Nephron progenitor cell (in vitro differentiated cells): ENCODE measurements at regions not wholly inside any gene's neighbourhood (a gene's known extent, or its start where the extent isn't known, plus 50 kb on each side); places are given as distances from the start of the nearest gene placed in this dataset.

Experiments used
- DNase-seq: peaks from one replicate; pipeline ENCODE4 v3.0.0; 2021
- H3K27ac Mint-ChIP-seq: 2 replicates; pipeline ENCODE4 v1.8.0; 2021; ENCODE audit warnings: mild to moderate bottlenecking, moderate library complexity, mixed read lengths
- H3K27me3 Mint-ChIP-seq: 2 replicates; pipeline ENCODE4 v1.8.0; 2021; ENCODE audit warnings: mild to moderate bottlenecking, low read depth, mixed read lengths; ENCODE audit not compliant: poor library complexity
- H3K36me3 Mint-ChIP-seq: 2 replicates; pipeline ENCODE4 v1.8.0; 2021; ENCODE audit warnings: low read depth, mixed read lengths
- H3K4me1 Mint-ChIP-seq: 2 replicates; pipeline ENCODE4 v1.8.0; 2021; ENCODE audit warnings: mixed read lengths
- H3K4me3 Mint-ChIP-seq: 2 replicates; pipeline ENCODE4 v1.8.0; 2021; ENCODE audit warnings: mild to moderate bottlenecking, moderate library complexity, mixed read lengths
- H3K9me3 Mint-ChIP-seq: 2 replicates; pipeline ENCODE4 v1.8.0; 2021; ENCODE audit warnings: mild to moderate bottlenecking, moderate library complexity, mixed read lengths
- CTCF ChIP-seq: fragments of 200-600 bp; sonication (generic); IDR thresholded peaks from 2 replicates; pipeline ENCODE4 v1.5.0; 2021; ENCODE audit warnings: antibody characterized with exemption

GRCh38 chr3:144390786-144391185, 419.2 kb downstream of the DIPK2A start:
- Mint-ChIP-seq H3K36me3 (no peaks in the 10 kb centered on the region), H3K27ac (no peak overlapping the region), H3K9me3 (no peaks in the 10 kb centered on the region), H3K4me1 (no peaks in the 10 kb centered on the region), H3K4me3 (no peak overlapping the region), H3K27me3 (no peaks in the 10 kb centered on the region)
- no peak for TF ChIP-seq CTCF
- DNase-seq = no peak

- Mint-ChIP-seq H3K36me3 (no peaks in the 10 kb centered on the region), H3K27ac (no peak overlapping the region), H3K27me3 (no peaks in the 10 kb centered on the region), H3K4me1 (no peaks in the 10 kb centered on the region), H3K9me3 (no peaks in the 10 kb centered on the region), H3K4me3 (no peak overlapping the region)
- no peak for TF ChIP-seq CTCF
- no peak for DNase-seq
Measured at GRCh38 chr3:144391236-144391635, 419.6 kb downstream of the DIPK2A start.

GRCh38 chr3:144394032-144394431, 422.4 kb downstream of the DIPK2A start:
- Mint-ChIP-seq H3K27ac (no peak overlapping the region), H3K27me3 (no peaks in the 10 kb centered on the region), H3K36me3 (no peaks in the 10 kb centered on the region), H3K4me3 (no peak overlapping the region), H3K9me3 (peaks cover 9% of the 10 kb centered on the region), H3K4me1 (no peaks in the 10 kb centered on the region)
- no peak for TF ChIP-seq CTCF
- DNase-seq = no peak

GRCh38 chr3:144402430-144402829, 430.8 kb downstream of the DIPK2A start:
- DNase-seq = no peak
- Mint-ChIP-seq H3K36me3 (no peaks in the 10 kb centered on the region), H3K4me3 (no peak overlapping the region), H3K27me3 (no peaks in the 10 kb centered on the region), H3K4me1 (no peaks in the 10 kb centered on the region), H3K9me3 (peaks cover 17% of the 10 kb centered on the region), H3K27ac (no peak overlapping the region)
- TF ChIP-seq CTCF = no peak

- Mint-ChIP-seq H3K27ac (no peak overlapping the region), H3K9me3 (peaks cover 11% of the 10 kb centered on the region), H3K4me1 (no peaks in the 10 kb centered on the region), H3K36me3 (no peaks in the 10 kb centered on the region), H3K4me3 (no peak overlapping the region), H3K27me3 (no peaks in the 10 kb centered on the region)
- DNase-seq = no peak
- no peak for TF ChIP-seq CTCF
Measured at GRCh38 chr3:144403040-144403457, 431.4 kb downstream of the DIPK2A start.

GRCh38 chr3:144407335-144407734, 435.7 kb downstream of the DIPK2A start:
- no peaks in the 10 kb centered on the region for H3K9me3 Mint-ChIP-seq
- no peak overlapping the region for H3K27ac Mint-ChIP-seq

More at GRCh38 chr3:144407335-144407734, 435.7 kb downstream of the DIPK2A start:
- H3K4me1 Mint-ChIP-seq = no peaks in the 10 kb centered on the region
- no peak for DNase-seq
- H3K27me3 Mint-ChIP-seq = no peaks in the 10 kb centered on the region
- no peaks in the 10 kb centered on the region for H3K36me3 Mint-ChIP-seq
- no peak overlapping the region for H3K4me3 Mint-ChIP-seq
- TF ChIP-seq CTCF = no peak
